Activated naive CD8-positive, alpha-beta T cell (primary cell): ENCODE measurements at regions not wholly inside any gene's neighbourhood (a gene's known extent, or its start where the extent isn't known, plus 50 kb on each side); places are given as distances from the start of the nearest gene placed in this dataset.
"Not testable (repeated sequence)": the region's sequence is repeated elsewhere in the genome, so short reads cannot be mapped to it uniquely, and the experiment has no call there.

Experiments used
- H3K27ac Mint-ChIP-seq: one replicate; pipeline ENCODE4 v1.8.0; 2021; ENCODE audit warnings: mixed read lengths
- H3K27me3 Mint-ChIP-seq: one replicate; pipeline ENCODE4 v1.8.0; 2021; ENCODE audit warnings: mixed read lengths
- H3K36me3 Mint-ChIP-seq: one replicate; pipeline ENCODE4 v1.8.0; 2021; ENCODE audit warnings: mixed read lengths
- H3K4me1 Mint-ChIP-seq: one replicate; pipeline ENCODE4 v1.8.0; 2021; ENCODE audit warnings: low read depth, mixed read lengths
- H3K4me3 Mint-ChIP-seq: one replicate; pipeline ENCODE4 v1.8.0; 2021; ENCODE audit warnings: mild to moderate bottlenecking, mixed read lengths
- H3K9me3 Mint-ChIP-seq: one replicate; pipeline ENCODE4 v1.8.0; 2021; ENCODE audit warnings: low read depth, mixed read lengths

DNA sequence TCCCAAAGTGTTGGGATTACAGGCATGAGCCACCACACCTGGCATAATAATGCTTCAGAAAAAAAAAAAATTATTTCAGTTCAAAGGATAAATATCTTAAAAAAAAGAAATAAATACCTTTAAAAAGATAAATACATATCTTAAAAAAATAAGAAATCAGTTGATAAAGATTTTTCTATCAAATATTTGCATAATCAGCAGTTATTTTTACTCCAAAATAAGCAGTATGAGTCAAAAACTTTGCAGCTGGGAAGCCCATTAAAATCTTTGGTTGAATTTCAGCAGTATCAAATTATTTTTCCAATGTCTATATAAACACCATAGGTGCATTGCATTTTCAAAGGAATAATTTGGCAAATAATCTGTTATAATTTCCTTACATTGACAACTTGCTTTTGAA, 202.5 kb downstream of the KBTBD8 start:
- no peaks in the 10 kb centered on the region for H3K36me3 Mint-ChIP-seq
- H3K9me3 Mint-ChIP-seq: no peaks in the 10 kb centered on the region
- no peaks in the 10 kb centered on the region for H3K4me1 Mint-ChIP-seq
- no peak overlapping the region for H3K4me3 Mint-ChIP-seq
- H3K27ac Mint-ChIP-seq: no peak overlapping the region
- H3K27me3 Mint-ChIP-seq: no peaks in the 10 kb centered on the region

DNA sequence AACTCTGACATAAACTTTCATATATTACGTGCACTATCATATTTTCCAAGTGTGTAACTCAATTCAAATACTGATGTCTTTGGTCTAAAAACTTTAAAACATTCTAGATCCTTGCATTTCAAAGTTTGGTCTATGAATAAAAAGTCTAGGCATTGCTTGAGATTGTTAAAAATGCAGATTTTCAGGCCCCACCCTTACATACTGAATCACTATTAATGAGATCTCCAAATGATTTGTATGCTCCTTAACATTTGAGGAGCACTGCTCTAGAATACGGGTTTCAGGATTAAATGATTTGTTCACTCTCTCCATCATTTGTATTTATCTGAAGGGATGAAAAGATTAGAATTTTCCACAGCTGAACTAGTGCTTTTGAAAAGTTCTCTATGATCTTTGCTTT, 202.9 kb downstream of the KBTBD8 start:
- Mint-ChIP-seq H3K4me3 (no peak overlapping the region), H3K27ac (no peak overlapping the region), H3K27me3 (no peaks in the 10 kb centered on the region), H3K9me3 (no peaks in the 10 kb centered on the region), H3K4me1 (no peaks in the 10 kb centered on the region), H3K36me3 (no peaks in the 10 kb centered on the region)

DNA sequence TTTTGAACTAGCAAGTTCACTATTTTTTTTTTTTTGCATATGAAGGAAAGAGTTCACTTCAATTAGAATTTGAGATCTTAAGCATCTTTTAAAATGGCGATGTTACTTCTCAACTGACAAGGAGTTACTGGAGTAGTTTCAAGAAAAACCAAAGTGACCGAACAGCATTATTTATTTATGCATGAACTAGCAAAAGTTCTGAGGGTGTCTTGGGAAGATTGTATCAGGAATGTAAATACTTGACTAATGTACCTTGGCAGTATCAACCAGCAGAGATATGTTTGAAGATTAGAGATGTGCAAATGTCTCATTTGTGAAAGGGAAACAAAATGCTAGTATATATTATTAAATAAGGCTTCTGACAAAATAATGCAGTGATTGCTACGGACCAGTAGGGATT, 203.9 kb downstream of the KBTBD8 start:
- H3K4me1 Mint-ChIP-seq: no peaks in the 10 kb centered on the region
- no peaks in the 10 kb centered on the region for H3K36me3 Mint-ChIP-seq
- H3K27me3 Mint-ChIP-seq: no peaks in the 10 kb centered on the region
- no peaks in the 10 kb centered on the region for H3K9me3 Mint-ChIP-seq
- no peak overlapping the region for H3K27ac Mint-ChIP-seq
- H3K4me3 Mint-ChIP-seq: no peak overlapping the region

DNA sequence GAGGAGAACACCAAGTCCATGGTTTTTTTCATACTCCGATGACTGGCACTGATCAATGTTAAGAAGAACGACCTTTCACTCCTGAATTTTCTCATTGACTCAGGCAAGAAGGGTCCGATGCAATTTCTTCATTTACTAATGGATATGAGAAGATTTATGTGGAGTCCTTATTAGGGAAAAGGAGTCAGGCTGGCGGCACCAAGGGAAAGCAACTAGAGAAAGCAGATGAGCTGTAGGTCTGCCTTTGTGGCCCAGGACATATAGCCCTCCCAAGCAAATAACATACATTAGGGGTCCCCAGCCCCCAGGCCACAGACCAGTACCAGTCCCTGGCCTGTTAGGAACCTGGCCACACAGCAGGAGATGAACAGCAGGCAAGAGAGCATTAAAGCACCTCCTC, 206.8 kb downstream of the KBTBD8 start:
- no peaks in the 10 kb centered on the region for H3K27me3 Mint-ChIP-seq
- H3K4me1 Mint-ChIP-seq: no peaks in the 10 kb centered on the region
- no peak overlapping the region for H3K4me3 Mint-ChIP-seq
- no peaks in the 10 kb centered on the region for H3K36me3 Mint-ChIP-seq
- H3K27ac Mint-ChIP-seq: no peak overlapping the region
- no peaks in the 10 kb centered on the region for H3K9me3 Mint-ChIP-seq

DNA sequence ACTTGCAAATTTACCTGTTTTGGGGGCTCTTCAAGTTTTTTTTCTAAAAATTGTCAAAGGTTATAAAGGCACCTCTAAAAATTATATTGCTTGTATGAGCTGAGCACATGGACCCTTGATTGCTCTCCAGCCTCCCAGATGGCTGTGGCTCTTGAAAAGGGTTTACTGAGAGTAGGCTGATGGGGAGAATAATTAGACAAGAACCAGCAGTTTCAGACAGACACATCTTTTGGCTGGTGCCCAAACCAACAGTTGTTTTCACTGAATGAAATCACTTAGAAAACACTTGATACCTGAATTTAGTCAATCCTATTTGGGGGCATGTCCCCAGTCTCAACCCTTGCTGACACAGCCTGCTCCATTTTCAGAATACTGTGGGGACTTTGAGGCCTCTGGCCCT, 217.6 kb downstream of the KBTBD8 start:
- no peak overlapping the region for H3K27ac Mint-ChIP-seq
- H3K4me1 Mint-ChIP-seq: no peaks in the 10 kb centered on the region
- H3K27me3 Mint-ChIP-seq: no peaks in the 10 kb centered on the region
- H3K36me3 Mint-ChIP-seq: no peaks in the 10 kb centered on the region
- H3K4me3 Mint-ChIP-seq: no peak overlapping the region
- H3K9me3 Mint-ChIP-seq: no peaks in the 10 kb centered on the region

DNA sequence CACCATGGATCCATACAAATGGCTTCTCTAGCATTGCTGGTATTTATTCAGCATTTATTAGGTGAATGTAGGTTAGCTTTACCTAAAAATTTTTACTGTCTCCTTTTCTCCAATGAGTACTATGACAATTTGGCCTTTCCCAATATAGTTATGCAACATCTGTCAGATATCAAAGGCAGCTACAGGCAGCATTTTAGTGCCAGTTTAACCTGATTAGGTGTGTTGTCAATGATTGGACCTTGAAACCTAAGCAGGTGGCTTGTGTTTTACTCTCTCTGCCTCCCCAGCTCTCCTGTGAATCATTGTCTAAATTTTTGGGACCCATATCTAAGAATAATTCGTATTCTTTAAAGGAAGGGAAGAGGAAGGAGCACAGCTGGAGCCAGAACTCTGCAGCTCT, 228.9 kb downstream of the KBTBD8 start:
- Mint-ChIP-seq H3K4me3 (no peak overlapping the region), H3K27ac (no peak overlapping the region), H3K4me1 (no peaks in the 10 kb centered on the region), H3K27me3 (no peaks in the 10 kb centered on the region), H3K36me3 (no peaks in the 10 kb centered on the region), H3K9me3 (no peaks in the 10 kb centered on the region)

DNA sequence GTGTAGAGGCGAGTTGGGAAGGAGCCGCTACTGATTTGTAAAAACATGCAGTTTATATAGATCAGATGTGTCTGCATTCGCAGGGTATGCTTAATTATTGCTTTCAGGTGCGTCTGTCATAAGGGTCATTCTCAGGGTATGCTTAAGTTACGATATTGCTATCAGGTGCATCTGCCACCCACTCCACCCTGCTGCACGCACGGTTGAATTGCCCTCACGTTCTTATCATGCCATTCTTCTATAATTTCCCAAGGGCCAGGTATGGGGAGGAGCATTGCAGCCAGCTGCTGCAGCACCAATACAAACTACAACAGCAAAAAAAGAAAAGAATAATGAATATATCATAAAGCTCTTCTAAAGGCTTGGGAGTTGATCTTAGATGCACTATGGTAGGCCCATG, 230.0 kb downstream of the KBTBD8 start:
- Mint-ChIP-seq H3K27me3 (no peaks in the 10 kb centered on the region), H3K36me3 (no peaks in the 10 kb centered on the region), H3K27ac (no peak overlapping the region), H3K4me1 (no peaks in the 10 kb centered on the region), H3K4me3 (no peak overlapping the region), H3K9me3 (no peaks in the 10 kb centered on the region)

DNA sequence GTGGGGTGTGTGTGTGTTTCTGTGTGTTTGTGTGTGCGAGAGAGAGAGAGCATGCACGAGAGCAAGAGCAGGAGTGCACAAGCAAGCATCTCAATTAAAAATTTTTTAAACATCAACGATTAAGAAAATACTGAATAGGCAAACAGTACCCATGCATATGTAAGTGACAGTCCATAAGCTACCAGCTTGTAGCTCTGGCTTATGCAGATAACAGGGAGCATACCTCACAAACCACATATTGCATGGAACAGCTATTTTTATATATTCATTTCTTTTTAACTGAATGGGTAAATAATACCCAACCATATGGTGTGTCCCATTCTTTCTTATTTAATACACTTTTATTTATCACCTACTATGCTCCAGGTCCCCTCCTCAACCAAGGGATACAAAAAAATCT, 234.5 kb downstream of the KBTBD8 start:
- Mint-ChIP-seq H3K4me1 (no peaks in the 10 kb centered on the region), H3K9me3 (no peaks in the 10 kb centered on the region), H3K27ac (no peak overlapping the region), H3K4me3 (no peak overlapping the region), H3K36me3 (no peaks in the 10 kb centered on the region), H3K27me3 (no peaks in the 10 kb centered on the region)

DNA sequence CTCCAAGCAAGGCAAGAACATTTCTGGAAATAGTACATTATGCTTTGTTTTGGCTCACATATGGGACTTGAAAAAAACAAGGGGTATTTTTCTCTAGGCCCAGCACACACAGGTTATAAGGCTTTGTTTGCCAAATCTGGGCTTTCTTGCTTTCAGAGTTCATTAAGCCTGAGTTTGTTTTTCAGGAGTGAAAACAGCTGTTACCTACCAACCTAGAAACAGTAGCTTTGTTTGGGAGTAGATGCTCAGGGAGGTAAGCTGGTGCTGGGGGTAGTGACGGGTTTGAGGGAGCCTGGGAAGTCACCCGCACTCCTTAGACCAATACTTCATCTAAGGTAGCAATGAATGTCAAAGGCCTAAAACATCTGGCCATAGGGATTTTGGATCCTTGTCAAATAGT, 241.2 kb downstream of the KBTBD8 start:
- no peak overlapping the region for H3K4me3 Mint-ChIP-seq
- H3K27ac Mint-ChIP-seq: no peak overlapping the region
- no peaks in the 10 kb centered on the region for H3K36me3 Mint-ChIP-seq
- H3K9me3 Mint-ChIP-seq: no peaks in the 10 kb centered on the region
- no peaks in the 10 kb centered on the region for H3K27me3 Mint-ChIP-seq
- H3K4me1 Mint-ChIP-seq: no peaks in the 10 kb centered on the region

DNA sequence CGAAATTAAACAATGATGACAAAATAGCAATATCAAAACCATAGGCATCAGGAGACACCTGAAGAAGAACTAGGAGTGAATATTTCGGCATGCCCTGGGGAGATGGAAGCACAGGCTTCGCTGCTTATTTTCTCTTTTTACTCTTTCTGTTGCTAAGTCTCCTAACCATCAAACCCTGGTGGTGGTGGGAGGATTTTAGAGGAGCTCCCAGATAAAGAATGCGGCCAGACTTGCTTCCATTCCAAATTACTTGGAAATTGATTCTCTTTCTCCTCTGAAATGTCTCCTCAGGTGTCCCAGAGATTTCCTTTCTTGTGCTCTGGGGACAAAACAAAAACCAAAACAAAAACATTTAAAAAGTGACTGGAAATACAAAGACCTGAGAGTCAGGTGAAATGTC, 243.0 kb downstream of the KBTBD8 start:
- Mint-ChIP-seq H3K36me3 (no peaks in the 10 kb centered on the region), H3K4me3 (no peak overlapping the region), H3K27me3 (no peaks in the 10 kb centered on the region), H3K27ac (no peak overlapping the region), H3K9me3 (no peaks in the 10 kb centered on the region), H3K4me1 (no peaks in the 10 kb centered on the region)

DNA sequence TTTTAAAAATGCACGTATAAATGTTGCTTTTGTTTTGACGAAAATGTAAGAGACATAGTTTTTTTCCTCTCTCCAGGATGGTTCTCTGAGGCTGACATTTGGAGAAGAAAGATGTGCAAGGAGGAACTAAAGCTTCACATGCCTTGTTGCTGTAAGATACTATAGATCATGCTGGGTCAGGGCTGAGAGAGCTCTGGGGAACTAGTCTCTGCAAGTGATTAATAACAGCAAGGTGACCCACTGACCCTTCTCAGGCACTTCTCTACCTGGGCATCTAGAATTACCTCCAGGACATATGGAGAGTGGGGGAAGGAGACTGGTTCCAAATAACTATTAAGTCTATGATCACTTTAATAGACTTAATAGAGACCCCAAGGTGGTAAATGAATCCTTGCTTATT, 246.0 kb downstream of the KBTBD8 start:
- Mint-ChIP-seq H3K4me3 (no peak overlapping the region), H3K27me3 (no peaks in the 10 kb centered on the region), H3K27ac (no peak overlapping the region), H3K36me3 (no peaks in the 10 kb centered on the region), H3K9me3 (no peaks in the 10 kb centered on the region), H3K4me1 (no peaks in the 10 kb centered on the region)

DNA sequence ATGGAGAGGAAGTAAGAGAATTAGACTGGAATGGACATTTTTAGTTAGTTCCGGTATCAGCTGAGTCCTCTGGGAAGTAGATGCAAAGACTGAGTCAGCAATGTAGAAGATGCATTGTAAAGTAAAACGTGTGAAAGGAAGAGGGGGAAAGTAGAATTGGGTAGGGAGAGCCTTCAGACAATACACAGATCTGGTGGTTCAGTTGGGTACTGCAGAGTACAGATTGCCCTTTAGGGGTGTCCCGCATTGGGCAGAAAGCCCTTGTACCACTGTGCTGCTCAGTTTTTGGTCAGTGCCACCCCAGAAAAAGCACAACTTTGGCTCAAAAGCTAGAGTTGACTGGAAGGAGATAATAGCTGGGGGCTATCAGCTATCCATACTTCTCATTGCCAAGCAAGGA, 247.4 kb downstream of the KBTBD8 start:
- no peaks in the 10 kb centered on the region for H3K36me3 Mint-ChIP-seq
- no peaks in the 10 kb centered on the region for H3K4me1 Mint-ChIP-seq
- no peaks in the 10 kb centered on the region for H3K9me3 Mint-ChIP-seq
- no peak overlapping the region for H3K4me3 Mint-ChIP-seq
- H3K27me3 Mint-ChIP-seq: no peaks in the 10 kb centered on the region
- no peak overlapping the region for H3K27ac Mint-ChIP-seq

DNA sequence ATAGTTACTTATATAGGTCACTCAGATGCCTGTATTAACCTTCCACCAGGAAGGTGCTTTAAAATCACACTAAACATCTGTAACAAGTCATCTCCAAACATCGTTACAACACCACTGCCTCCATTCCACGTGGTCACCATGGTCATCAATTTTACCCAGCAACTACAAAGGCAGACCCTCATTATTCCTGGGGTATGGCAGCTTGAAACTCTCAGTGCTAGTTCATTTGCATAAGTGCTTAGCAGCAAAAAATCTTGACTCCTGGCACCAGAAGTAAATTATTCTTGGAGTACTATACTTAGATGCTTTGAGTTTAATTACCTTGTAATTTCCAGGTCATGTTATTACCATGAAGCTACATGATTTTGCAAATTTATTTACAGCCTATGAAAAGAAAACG, 250.6 kb downstream of the KBTBD8 start:
- Mint-ChIP-seq H3K27me3 (no peaks in the 10 kb centered on the region), H3K4me3 (no peak overlapping the region), H3K27ac (no peak overlapping the region), H3K36me3 (peaks cover 8% of the 10 kb centered on the region), H3K4me1 (no peaks in the 10 kb centered on the region), H3K9me3 (peaks cover 3% of the 10 kb centered on the region)

DNA sequence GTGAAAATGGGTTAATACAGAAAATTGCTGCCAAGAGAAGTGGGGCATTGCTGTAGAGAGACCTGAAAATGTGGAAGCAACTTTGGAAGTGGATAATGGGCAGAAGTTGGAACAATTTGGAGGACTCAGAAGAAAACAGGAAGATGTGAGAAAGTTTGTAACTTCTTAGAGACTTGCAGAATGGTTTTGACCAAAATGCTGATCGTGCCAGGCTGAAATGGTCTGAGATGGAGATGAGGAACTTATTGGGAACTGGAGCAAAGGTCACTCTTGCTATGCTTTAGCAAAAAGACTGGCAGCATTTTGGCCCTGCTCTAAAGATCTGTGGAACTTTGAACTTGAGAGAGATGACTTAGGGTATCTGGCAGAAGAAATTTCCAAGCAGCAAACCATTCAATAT, 254.8 kb downstream of the KBTBD8 start:
- H3K4me1 Mint-ChIP-seq, H3K4me3 Mint-ChIP-seq, H3K27me3 Mint-ChIP-seq, H3K27ac Mint-ChIP-seq: not testable (repeated sequence)
- Mint-ChIP-seq H3K36me3 (peaks cover 11% of the 10 kb centered on the region), H3K9me3 (peaks cover 10% of the 10 kb centered on the region)

DNA sequence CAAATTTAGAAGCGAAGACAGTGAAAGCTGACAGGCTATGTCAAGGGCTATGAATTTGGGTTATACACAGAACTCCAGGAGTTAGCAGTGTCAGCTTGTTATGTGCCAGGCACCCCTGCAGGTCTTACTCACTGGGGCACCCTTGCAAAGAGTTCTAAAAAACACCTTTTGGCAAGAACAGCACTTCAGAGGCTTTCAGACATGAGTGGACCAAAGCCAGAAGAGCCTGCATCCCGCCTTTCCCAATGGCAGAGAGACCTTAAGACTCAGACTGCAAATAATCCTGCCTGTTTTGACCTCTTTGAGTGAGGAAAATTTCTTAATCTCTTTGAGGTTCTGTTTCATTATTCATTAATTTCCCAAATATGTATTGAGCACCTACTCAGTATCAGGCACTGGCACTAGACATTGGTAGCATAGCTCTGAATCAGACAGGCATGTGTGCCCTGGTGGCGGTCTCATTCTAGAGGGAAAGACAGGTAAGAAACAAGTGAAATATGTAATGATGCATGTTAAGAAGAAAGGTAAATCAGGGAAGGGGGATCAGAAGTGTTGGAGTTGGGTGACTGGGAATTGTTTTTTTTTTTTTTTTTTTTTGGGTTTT, 280.0 kb downstream of the KBTBD8 start:
- peaks cover 3% of the 10 kb centered on the region for H3K9me3 Mint-ChIP-seq
- H3K27ac Mint-ChIP-seq: no peak overlapping the region
- no peaks in the 10 kb centered on the region for H3K4me1 Mint-ChIP-seq
- H3K27me3 Mint-ChIP-seq: peaks cover 2% of the 10 kb centered on the region
- H3K36me3 Mint-ChIP-seq: peaks cover 6% of the 10 kb centered on the region
- H3K4me3 Mint-ChIP-seq: no peak overlapping the region

DNA sequence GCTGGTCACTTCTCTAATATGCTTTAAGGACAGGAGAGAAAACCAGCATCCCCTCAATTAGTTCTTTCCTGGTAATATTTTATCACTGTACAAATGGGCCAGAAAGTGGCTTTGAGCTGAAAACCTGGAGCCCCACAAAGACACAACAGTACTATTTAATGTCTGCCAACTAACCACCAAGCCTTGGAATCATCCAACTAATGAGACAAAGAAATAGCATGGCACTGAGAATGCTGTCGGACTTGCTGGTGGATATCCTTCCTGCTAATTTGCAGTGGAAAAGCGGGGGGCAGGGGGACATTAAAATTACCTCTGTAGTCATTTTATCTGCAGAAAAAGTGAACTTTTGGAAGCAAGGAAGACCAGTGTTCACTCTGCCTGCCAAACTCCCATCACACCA, 288.5 kb downstream of the KBTBD8 start:
- no peaks in the 10 kb centered on the region for H3K4me1 Mint-ChIP-seq
- H3K9me3 Mint-ChIP-seq: peaks cover 3% of the 10 kb centered on the region
- H3K4me3 Mint-ChIP-seq: no peak overlapping the region
- no peaks in the 10 kb centered on the region for H3K27me3 Mint-ChIP-seq
- peaks cover 11% of the 10 kb centered on the region for H3K36me3 Mint-ChIP-seq
- no peak overlapping the region for H3K27ac Mint-ChIP-seq
